ENCODE measurements at regions not wholly inside any gene's neighbourhood (a gene's known extent, or its start where the extent isn't known, plus 50 kb on each side); places are given as distances from the start of the nearest gene placed in this dataset.

DNA sequence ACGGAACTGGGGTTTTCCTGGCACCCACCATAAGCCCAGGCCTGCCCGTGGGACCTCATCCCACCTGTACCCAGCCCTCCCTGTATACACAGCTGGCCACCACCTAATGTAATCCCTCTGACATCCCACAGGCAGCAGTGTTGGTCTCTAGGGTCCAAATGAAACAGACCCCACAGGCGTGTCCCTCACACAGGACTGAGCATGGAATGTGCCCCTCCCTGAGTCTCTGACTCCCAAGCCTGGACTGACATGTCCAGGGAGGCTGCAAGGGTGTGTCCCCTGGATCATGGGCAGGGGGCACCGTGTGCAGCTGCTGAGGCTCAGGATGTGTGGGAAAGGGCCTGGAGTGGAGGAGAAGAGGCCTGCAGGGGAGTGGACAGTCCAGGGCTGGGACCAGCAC, 50.6 kb upstream of the PPARA start:
- peaks cover 37% of the 10 kb centered on the region for H4K20me1 ChIP-seq (ENCODE audit: insufficient read depth, low read length)
- in situ Hi-C loops (cut with MboI; ENCODE audit: low sequenced_read_pairs): no loop called here
- no peak overlapping the region for H3K4me2 ChIP-seq (ENCODE audit: low read depth, low read length)
- no peak overlapping the region for H2BK15ac ChIP-seq (ENCODE audit: low read depth, low read length)
- H3K9me3 ChIP-seq (ENCODE audit: control insufficient read depth, insufficient read depth, low read length): no peaks in the 10 kb centered on the region
- 45% methylated on average over 2 of the region's 4 CpGs; no CpG with 5 or more reads in 1 of the 2 experiments for WGBS, 2 experiments (ENCODE audit: extremely low coverage in 2 of 2, insufficient read length in 1 of 2)
- H3K4me1 ChIP-seq (ENCODE audit: control insufficient read depth, insufficient read depth, low read length): no peaks in the 10 kb centered on the region
- no peak overlapping the region for H3K18ac ChIP-seq (ENCODE audit: low read depth, low read length)
- H4K8ac ChIP-seq (ENCODE audit: low read depth in 2 of 2, low read length in 2 of 2): no peak overlapping the region
- TF ChIP-seq CEBPB (IDR thresholded peaks at IDR 0.05; ENCODE audit: low read depth, low read length) (no peak), MAZ (IDR thresholded peaks at IDR 0.05; ENCODE audit: borderline replicate concordance, low read depth, low read length) (no peak), CTCF (conservative IDR thresholded peaks at IDR 0.05; ENCODE audit: low read depth, low read length) (no peak), CHD1 (IDR thresholded peaks at IDR 0.05; ENCODE audit: low read depth, low read length) (no peak), SMC3 (IDR thresholded peaks at IDR 0.05; ENCODE audit: low read depth, low read length) (no peak), RFX5 (IDR thresholded peaks at IDR 0.05; ENCODE audit: low read depth, low read length) (no peak), RCOR1 (IDR thresholded peaks at IDR 0.05; ENCODE audit: insufficient replicate concordance, low read length) (no peak), POLR2A (IDR thresholded peaks at IDR 0.05; ENCODE audit: low read depth, low read length) (no peak), BHLHE40 (IDR thresholded peaks at IDR 0.05; ENCODE audit: low read depth, low read length) (no peak), FOS (IDR thresholded peaks at IDR 0.05; ENCODE audit: low read depth, low read length) (no peak), MAFK (IDR thresholded peaks at IDR 0.05; ENCODE audit: low read depth, low read length) (no peak), USF2 (IDR thresholded peaks at IDR 0.05; ENCODE audit: low read depth, low read length) (no peak), ELK1 (IDR thresholded peaks at IDR 0.05; ENCODE audit: borderline replicate concordance, low read depth, low read length) (no peak)
- no peak overlapping the region for H2BK20ac ChIP-seq (ENCODE audit: low read depth, low read length)
- H3K23ac ChIP-seq (ENCODE audit: low read depth, low read length): no peak overlapping the region
- dilution Hi-C loops (cut with HindIII; ENCODE audit: low sequenced_read_pairs, unreplicated experiment): no loop called here
- no peaks in the 10 kb centered on the region for H3K27me3 ChIP-seq (ENCODE audit: control insufficient read depth, insufficient read depth, low read length)
- peaks cover 58% of the 10 kb centered on the region for H3K36me3 ChIP-seq (ENCODE audit: control insufficient read depth, insufficient read depth, low read length)
- no TSS peak for BruUV-seq (replicated peaks)
- no peak overlapping the region for H3K9ac ChIP-seq (ENCODE audit: low read depth, low read length)
- no peak overlapping the region for H4K91ac ChIP-seq (ENCODE audit: insufficient read depth, low read depth, low read length)
- H3K79me1 ChIP-seq (ENCODE audit: low read depth in 1 of 2, low read length in 2 of 2): peaks cover 24 to 77% of the 10 kb centered on the region in 2 experiments
- no peak overlapping the region for H2BK120ac ChIP-seq (ENCODE audit: low read depth, low read length)
- no peak overlapping the region for H2AK9ac ChIP-seq (replicated peaks; ENCODE audit: low read depth, low read length, poor library complexity)
- H4K5ac ChIP-seq (ENCODE audit: low read depth, low read length): no peak overlapping the region
- H3K27ac ChIP-seq (ENCODE audit: insufficient read depth, low read length): no peak overlapping the region
- H2BK5ac ChIP-seq (ENCODE audit: low read depth, low read length, poor library complexity, severe bottlenecking): no peak overlapping the region
- H2AK5ac ChIP-seq (ENCODE audit: low read depth, low read length): no peak overlapping the region
- DNase-seq (no peak), ATAC-seq (ENCODE audit: low read depth) (no peak)
- ChIA-PET CTCF (no interaction called here), POLR2A (ENCODE audit: unreplicated experiment) (no interaction called here)
- H3K4me3 ChIP-seq (ENCODE audit: insufficient read depth, low read depth, low read length): no peak overlapping the region
- intact Hi-C loops (cut with micrococcal nuclease): no loop called here
- no peak overlapping the region for H3K56ac ChIP-seq (ENCODE audit: extremely low read depth, insufficient read depth, low read length)
- H2AFZ ChIP-seq (replicated peaks; ENCODE audit: low read length, poor library complexity): no peak overlapping the region
- H3K14ac ChIP-seq (replicated peaks; ENCODE audit: low read depth, low read length): no peak overlapping the region
- H3K9me1 ChIP-seq (ENCODE audit: insufficient read depth, low read length): no peaks in the 10 kb centered on the region
- H3K4ac ChIP-seq (ENCODE audit: low read depth, low read length): no peak overlapping the region

Data from IMR-90 (cell line).